Brain microvascular endothelial cell (primary cell): ENCODE measurements at regions not wholly inside any gene's neighbourhood (a gene's known extent, or its start where the extent isn't known, plus 50 kb on each side); places are given as distances from the start of the nearest gene placed in this dataset.
"Not testable (repeated sequence)": the region's sequence is repeated elsewhere in the genome, so short reads cannot be mapped to it uniquely, and the experiment has no call there.

Experiments used
- DNase-seq: peaks from one replicate; pipeline ENCODE4 v3.0.0-alpha.2; 2020
- H3K27ac ChIP-seq: fragments of 250-450 bp; sonication (Bioruptor Pico); 2 replicates; pipeline ENCODE4 v1.5.1; 2020; ENCODE audit warnings: mild to moderate bottlenecking, moderate library complexity
- H3K27me3 ChIP-seq: fragments of 250-450 bp; sonication (Bioruptor Pico); replicated peaks from 2 replicates; pipeline ENCODE4 v1.5.1; 2020; ENCODE audit warnings: mild to moderate bottlenecking
- H3K36me3 ChIP-seq: fragments of 250-450 bp; sonication (Bioruptor Pico); replicated peaks from 2 replicates; pipeline ENCODE4 v1.5.1; 2020; ENCODE audit warnings: mild to moderate bottlenecking
- H3K4me3 ChIP-seq: 2 replicates; pipeline ENCODE4 v1.5.1; 2011; ENCODE audit warnings: low read depth, mild to moderate bottlenecking, control low read depth, low read length, moderate library complexity
- CTCF ChIP-seq: IDR thresholded peaks from 2 replicates; pipeline ENCODE4 v1.5.1; 2011; ENCODE audit warnings: low read depth, mild to moderate bottlenecking, moderate library complexity, low read length, control low read depth, inconsistent platforms; ENCODE audit errors: missing control alignments
- in situ Hi-C: cut with HindIII; loops from 2 replicates; pipeline ENCODE4 v1.10.0; 2017; ENCODE audit warnings: low sequenced_read_pairs, low pct_ligation_motif_present

- DNase-seq: no peak
- Histone ChIP-seq H3K27me3 (no peaks in the 10 kb centered on the region), H3K27ac (no peak overlapping the region), H3K36me3 (no peaks in the 10 kb centered on the region), H3K4me3 (no peak overlapping the region)
- in situ Hi-C loops: no loop called here
- TF ChIP-seq CTCF: no peak
Measured at GRCh38 chr16:29107299-29107698, 122.4 kb downstream of the LAT start.

- H3K27me3 ChIP-seq, H3K27ac ChIP-seq, H3K4me3 ChIP-seq, H3K36me3 ChIP-seq, in situ Hi-C loops: not testable (repeated sequence)
- DNase-seq: peak; percentile 8
Measured at GRCh38 chr16:29106259-29106908, 121.5 kb downstream of the LAT start.

- H3K27ac ChIP-seq, H3K36me3 ChIP-seq, H3K4me3 ChIP-seq, DNase-seq, in situ Hi-C loops, H3K27me3 ChIP-seq: not testable (repeated sequence)
Measured at GRCh38 chr16:29104600-29104999, 119.7 kb downstream of the LAT start.

- H3K36me3 ChIP-seq, H3K27me3 ChIP-seq, in situ Hi-C loops, DNase-seq, H3K27ac ChIP-seq, H3K4me3 ChIP-seq: not testable (repeated sequence)
Measured at GRCh38 chr16:29097965-29098364, 113.1 kb downstream of the LAT start.

GRCh38 chr16:29094729-29095624, 110.1 kb downstream of the LAT start:
- H3K27me3 ChIP-seq, DNase-seq, H3K36me3 ChIP-seq, in situ Hi-C loops, H3K27ac ChIP-seq, H3K4me3 ChIP-seq: not testable (repeated sequence)

GRCh38 chr16:29094325-29094724, 109.5 kb downstream of the LAT start:
- H3K4me3 ChIP-seq, H3K27me3 ChIP-seq, H3K27ac ChIP-seq, in situ Hi-C loops, DNase-seq, H3K36me3 ChIP-seq: not testable (repeated sequence)

GRCh38 chr16:29089679-29090078, 104.8 kb downstream of the LAT start:
- in situ Hi-C loops, H3K4me3 ChIP-seq, H3K27me3 ChIP-seq, DNase-seq, H3K36me3 ChIP-seq, H3K27ac ChIP-seq: not testable (repeated sequence)

- H3K36me3 ChIP-seq, H3K27me3 ChIP-seq, H3K4me3 ChIP-seq, in situ Hi-C loops, H3K27ac ChIP-seq, DNase-seq: not testable (repeated sequence)
Measured at GRCh38 chr16:29087673-29088072, 102.8 kb downstream of the LAT start.

- H3K36me3 ChIP-seq, H3K27me3 ChIP-seq, in situ Hi-C loops, H3K27ac ChIP-seq: not testable (repeated sequence)
- DNase-seq: peak; percentile 2
- peak overlapping the region; percentile 36 for H3K4me3 ChIP-seq
Measured at GRCh38 chr16:29081829-29082639, 97.2 kb downstream of the LAT start.
